ENCODE measurements at regions not wholly inside any gene's neighbourhood (a gene's known extent, or its start where the extent isn't known, plus 50 kb on each side); places are given as distances from the start of the nearest gene placed in this dataset.

DNA sequence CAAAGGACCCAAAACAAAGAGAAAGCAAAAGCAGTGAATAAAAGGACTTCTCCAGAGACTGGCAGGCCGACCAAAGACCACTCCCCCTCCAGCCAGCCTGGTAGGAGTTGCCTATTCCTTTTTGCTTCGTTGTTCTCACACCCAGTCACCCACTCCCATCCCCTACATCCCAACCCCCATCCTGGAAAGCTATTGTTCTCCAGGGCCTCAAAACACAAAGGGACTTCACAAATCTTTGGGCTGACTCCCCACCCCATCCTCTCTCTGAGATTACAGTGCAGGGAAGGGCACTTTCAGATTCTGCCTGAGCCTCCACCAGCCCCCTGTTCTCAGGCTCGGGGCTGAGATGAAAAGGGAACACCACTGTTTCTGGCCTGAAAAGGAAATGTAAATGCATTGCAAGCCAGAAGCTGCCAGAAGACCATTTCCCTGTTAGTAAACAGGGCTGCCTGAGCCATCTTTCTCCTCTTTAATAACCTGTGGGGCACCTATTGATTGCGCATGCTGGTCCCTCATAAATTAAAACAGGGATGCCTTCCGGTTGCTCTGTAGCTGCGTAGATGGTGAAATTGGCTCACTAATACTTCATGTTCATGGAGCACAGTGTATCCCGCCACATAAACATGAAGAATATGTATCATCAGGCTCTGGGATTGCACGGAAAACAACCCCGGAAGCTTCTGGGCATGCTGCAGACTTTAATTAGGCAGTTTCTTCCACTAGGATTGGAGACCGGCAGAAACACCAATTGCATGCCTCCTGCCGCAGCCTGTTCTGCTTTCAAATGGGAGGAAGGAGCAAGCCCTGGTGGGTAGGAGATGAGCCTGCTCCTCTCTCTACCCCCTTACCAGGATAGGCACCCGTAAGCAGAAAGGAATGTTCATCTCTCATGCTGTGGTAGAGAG, 130.3 kb upstream of the FUT8 start:
- no peak for TF ChIP-seq EZH2 (IDR thresholded peaks at IDR 0.05; ENCODE audit: low read length)
- TF ChIP-seq, protein P1, sequence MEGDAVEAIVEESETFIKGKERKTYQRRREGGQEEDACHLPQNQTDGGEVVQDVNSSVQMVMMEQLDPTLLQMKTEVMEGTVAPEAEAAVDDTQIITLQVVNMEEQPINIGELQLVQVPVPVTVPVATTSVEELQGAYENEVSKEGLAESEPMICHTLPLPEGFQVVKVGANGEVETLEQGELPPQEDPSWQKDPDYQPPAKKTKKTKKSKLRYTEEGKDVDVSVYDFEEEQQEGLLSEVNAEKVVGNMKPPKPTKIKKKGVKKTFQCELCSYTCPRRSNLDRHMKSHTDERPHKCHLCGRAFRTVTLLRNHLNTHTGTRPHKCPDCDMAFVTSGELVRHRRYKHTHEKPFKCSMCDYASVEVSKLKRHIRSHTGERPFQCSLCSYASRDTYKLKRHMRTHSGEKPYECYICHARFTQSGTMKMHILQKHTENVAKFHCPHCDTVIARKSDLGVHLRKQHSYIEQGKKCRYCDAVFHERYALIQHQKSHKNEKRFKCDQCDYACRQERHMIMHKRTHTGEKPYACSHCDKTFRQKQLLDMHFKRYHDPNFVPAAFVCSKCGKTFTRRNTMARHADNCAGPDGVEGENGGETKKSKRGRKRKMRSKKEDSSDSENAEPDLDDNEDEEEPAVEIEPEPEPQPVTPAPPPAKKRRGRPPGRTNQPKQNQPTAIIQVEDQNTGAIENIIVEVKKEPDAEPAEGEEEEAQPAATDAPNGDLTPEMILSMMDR (optimal IDR thresholded peaks at IDR 0.05 in 1 of 3, IDR thresholded peaks at IDR 0.05 in 1 of 3, conservative IDR thresholded peaks at IDR 0.05 in 1 of 3; ENCODE audit: extremely low read depth in 1 of 3, insufficient read depth in 2 of 3, low read length in 3 of 3), result no peak

Measured in keratinocyte (primary cell).